ENCODE measurements at regions not wholly inside any gene's neighbourhood (a gene's known extent, or its start where the extent isn't known, plus 50 kb on each side); places are given as distances from the start of the nearest gene placed in this dataset.

GRCh38 chr4:18608908-18609533, 587.5 kb upstream of the LCORL start:
- TF ChIP-seq CTCF (IDR thresholded peaks at IDR 0.05), result no peak
- TF ChIP-seq POLR2A (IDR thresholded peaks at IDR 0.05), result no peak

All from esophagus squamous epithelium (tissue), 4 donors.